ENCODE measurements at regions not wholly inside any gene's neighbourhood (a gene's known extent, or its start where the extent isn't known, plus 50 kb on each side); places are given as distances from the start of the nearest gene placed in this dataset.

DNA sequence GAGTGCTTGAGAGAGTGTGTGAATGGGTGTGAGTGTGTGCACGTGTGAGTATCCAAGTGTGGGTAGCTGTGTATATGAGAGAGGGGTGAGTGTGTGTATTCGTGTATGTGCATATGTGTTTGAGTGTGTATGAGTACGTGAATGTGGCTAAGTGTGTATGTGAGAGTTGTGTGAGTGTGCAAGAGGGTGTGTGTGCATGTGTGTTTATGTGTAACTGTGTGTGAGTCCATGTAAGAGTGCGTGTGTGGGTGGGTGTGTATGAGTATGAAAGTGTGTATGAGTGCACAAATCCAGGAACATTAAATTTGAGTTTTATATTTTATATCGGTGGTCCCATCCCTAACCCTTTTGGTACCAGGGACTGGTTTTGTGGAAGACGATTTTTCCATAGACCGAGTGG is 156.4 kb downstream of the TENT4A start:
- no peaks in the 10 kb centered on the region for H3K79me2 ChIP-seq (ENCODE audit: insufficient read depth, low read length)
- H3K9me3 ChIP-seq (ENCODE audit: low read depth, low read length) = peaks cover 4% of the 10 kb centered on the region
- H4K20me1 ChIP-seq (ENCODE audit: insufficient read depth, low read length) = no peaks in the 10 kb centered on the region
- no peak overlapping the region for H2AFZ ChIP-seq (ENCODE audit: low read length)
- no peaks in the 10 kb centered on the region for H3K27me3 ChIP-seq (ENCODE audit: insufficient read depth, low read length)
- H3K27ac ChIP-seq (ENCODE audit: low read depth, low read length) = no peak overlapping the region
- H3K4me3 ChIP-seq (ENCODE audit: insufficient read depth, low read length) = no peak overlapping the region
- H3K36me3 ChIP-seq (ENCODE audit: insufficient read depth, low read length) = no peaks in the 10 kb centered on the region
- no peaks in the 10 kb centered on the region for H3K4me1 ChIP-seq (ENCODE audit: insufficient read depth, low read length)
- DNase-seq (ENCODE audit: insufficient read length, low spot score, missing footprints) = no peak
- TF ChIP-seq, protein P1, sequence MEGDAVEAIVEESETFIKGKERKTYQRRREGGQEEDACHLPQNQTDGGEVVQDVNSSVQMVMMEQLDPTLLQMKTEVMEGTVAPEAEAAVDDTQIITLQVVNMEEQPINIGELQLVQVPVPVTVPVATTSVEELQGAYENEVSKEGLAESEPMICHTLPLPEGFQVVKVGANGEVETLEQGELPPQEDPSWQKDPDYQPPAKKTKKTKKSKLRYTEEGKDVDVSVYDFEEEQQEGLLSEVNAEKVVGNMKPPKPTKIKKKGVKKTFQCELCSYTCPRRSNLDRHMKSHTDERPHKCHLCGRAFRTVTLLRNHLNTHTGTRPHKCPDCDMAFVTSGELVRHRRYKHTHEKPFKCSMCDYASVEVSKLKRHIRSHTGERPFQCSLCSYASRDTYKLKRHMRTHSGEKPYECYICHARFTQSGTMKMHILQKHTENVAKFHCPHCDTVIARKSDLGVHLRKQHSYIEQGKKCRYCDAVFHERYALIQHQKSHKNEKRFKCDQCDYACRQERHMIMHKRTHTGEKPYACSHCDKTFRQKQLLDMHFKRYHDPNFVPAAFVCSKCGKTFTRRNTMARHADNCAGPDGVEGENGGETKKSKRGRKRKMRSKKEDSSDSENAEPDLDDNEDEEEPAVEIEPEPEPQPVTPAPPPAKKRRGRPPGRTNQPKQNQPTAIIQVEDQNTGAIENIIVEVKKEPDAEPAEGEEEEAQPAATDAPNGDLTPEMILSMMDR (IDR thresholded peaks at IDR 0.05; ENCODE audit: extremely low read depth, low read depth, low read length) = no peak
- H3K4me2 ChIP-seq (ENCODE audit: insufficient read depth, low read length) = no peak overlapping the region

DNA sequence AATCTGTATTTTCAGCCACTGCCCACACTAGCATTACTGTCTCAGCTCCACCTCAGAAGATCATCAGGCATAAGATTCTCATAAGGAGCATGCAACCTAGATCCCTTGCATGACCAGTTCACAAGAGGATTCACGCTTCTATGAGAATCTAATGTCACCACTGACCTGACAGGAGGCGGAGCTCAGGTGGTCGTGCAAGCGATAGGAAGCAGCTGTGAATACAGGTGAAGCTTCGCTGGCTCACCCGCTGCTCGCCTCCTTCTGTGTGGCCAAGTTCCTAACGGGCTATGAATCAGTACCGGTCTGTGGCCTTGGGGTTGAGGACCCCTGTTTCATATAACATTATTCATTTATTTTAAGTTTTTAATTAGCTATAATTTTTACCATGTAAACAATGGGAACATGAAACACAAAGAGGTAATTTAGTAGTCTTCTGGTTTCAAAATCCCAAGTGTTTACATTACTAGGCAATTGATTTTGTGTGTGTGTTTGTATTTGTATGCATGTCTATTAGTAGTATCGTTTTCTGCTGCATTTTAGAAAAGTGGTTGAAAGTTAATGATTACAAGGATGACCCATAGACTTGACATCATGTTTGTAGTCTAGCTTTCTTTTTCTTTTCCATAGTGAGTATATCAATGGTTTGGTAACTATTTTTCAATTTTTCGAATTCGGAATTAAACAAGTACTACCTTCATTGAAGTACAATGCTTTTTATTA is 159.4 kb downstream of the TENT4A start:
- H3K27ac ChIP-seq (ENCODE audit: low read depth, low read length) = no peak overlapping the region
- TF ChIP-seq, protein P1 (IDR thresholded peaks at IDR 0.05; ENCODE audit: extremely low read depth, low read depth, low read length) = no peak
- H3K4me3 ChIP-seq (ENCODE audit: insufficient read depth, low read length) = no peak overlapping the region
- H3K79me2 ChIP-seq (ENCODE audit: insufficient read depth, low read length) = no peaks in the 10 kb centered on the region
- no peak overlapping the region for H3K4me2 ChIP-seq (ENCODE audit: insufficient read depth, low read length)
- no peaks in the 10 kb centered on the region for H3K27me3 ChIP-seq (ENCODE audit: insufficient read depth, low read length)
- DNase-seq (ENCODE audit: insufficient read length, low spot score, missing footprints) = no peak
- H3K4me1 ChIP-seq (ENCODE audit: insufficient read depth, low read length) = no peaks in the 10 kb centered on the region
- no peaks in the 10 kb centered on the region for H3K36me3 ChIP-seq (ENCODE audit: insufficient read depth, low read length)
- H3K9me3 ChIP-seq (ENCODE audit: low read depth, low read length) = peaks cover 2% of the 10 kb centered on the region
- no peak overlapping the region for H2AFZ ChIP-seq (ENCODE audit: low read length)
- no peaks in the 10 kb centered on the region for H4K20me1 ChIP-seq (ENCODE audit: insufficient read depth, low read length)

DNA sequence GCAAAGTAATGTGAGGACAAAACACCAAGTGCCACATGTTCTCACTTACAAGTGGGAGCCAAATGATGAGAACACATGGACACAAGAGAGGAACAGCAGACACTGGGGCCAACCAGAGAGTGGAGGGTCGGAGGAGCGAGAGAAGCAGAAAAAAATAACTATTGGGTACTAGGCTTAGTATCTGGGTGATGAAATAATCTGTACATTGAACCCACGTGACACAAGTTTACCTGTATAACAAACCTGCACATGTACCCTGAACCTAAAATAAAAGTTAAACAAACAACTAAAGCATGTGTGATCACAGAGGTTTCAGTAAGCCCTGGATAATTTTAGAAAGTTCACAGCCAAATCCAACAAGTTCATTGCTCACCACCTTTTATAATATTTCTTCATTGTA is 160.1 kb downstream of the TENT4A start:
- Histone ChIP-seq H3K79me2 (ENCODE audit: insufficient read depth, low read length) (no peaks in the 10 kb centered on the region), H3K27me3 (ENCODE audit: insufficient read depth, low read length) (no peaks in the 10 kb centered on the region), H3K4me1 (ENCODE audit: insufficient read depth, low read length) (no peaks in the 10 kb centered on the region), H3K36me3 (ENCODE audit: insufficient read depth, low read length) (no peaks in the 10 kb centered on the region), H3K9me3 (ENCODE audit: low read depth, low read length) (no peaks in the 10 kb centered on the region), H4K20me1 (ENCODE audit: insufficient read depth, low read length) (no peaks in the 10 kb centered on the region), H3K4me2 (ENCODE audit: insufficient read depth, low read length) (no peak overlapping the region), H2AFZ (ENCODE audit: low read length) (no peak overlapping the region), H3K27ac (ENCODE audit: low read depth, low read length) (no peak overlapping the region), H3K4me3 (ENCODE audit: insufficient read depth, low read length) (no peak overlapping the region)
- TF ChIP-seq, protein P1 (IDR thresholded peaks at IDR 0.05; ENCODE audit: extremely low read depth, low read depth, low read length) = no peak
- DNase-seq (ENCODE audit: insufficient read length, low spot score, missing footprints) = no peak

DNA sequence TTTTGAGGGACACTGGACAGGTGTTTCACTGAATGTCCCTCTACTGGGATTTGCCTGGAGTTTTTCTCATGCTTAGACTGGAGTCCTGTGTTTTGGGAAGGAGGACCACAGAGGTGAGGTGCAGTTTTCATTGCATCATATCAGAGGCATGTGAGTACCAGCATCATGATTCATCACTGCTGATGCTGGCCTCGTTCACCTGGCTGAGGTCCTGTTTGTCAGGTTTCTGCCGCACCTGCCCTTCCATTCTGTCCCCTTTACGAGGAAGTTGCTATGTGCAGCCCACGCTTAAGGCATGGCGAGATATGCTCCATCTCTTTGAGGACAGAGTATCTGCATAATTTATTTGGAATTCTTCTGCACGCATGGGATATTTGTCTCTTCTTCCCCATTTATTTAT is 162.1 kb downstream of the TENT4A start:
- no peaks in the 10 kb centered on the region for H3K36me3 ChIP-seq (ENCODE audit: insufficient read depth, low read length)
- no peaks in the 10 kb centered on the region for H4K20me1 ChIP-seq (ENCODE audit: insufficient read depth, low read length)
- DNase-seq (ENCODE audit: insufficient read length, low spot score, missing footprints) = no peak
- H3K27me3 ChIP-seq (ENCODE audit: insufficient read depth, low read length) = no peaks in the 10 kb centered on the region
- no peak overlapping the region for H3K4me2 ChIP-seq (ENCODE audit: insufficient read depth, low read length)
- H3K79me2 ChIP-seq (ENCODE audit: insufficient read depth, low read length) = no peaks in the 10 kb centered on the region
- no peaks in the 10 kb centered on the region for H3K9me3 ChIP-seq (ENCODE audit: low read depth, low read length)
- TF ChIP-seq, protein P1 (IDR thresholded peaks at IDR 0.05; ENCODE audit: extremely low read depth, low read depth, low read length) = no peak
- no peak overlapping the region for H3K4me3 ChIP-seq (ENCODE audit: insufficient read depth, low read length)
- no peak overlapping the region for H2AFZ ChIP-seq (ENCODE audit: low read length)
- no peaks in the 10 kb centered on the region for H3K4me1 ChIP-seq (ENCODE audit: insufficient read depth, low read length)
- no peak overlapping the region for H3K27ac ChIP-seq (ENCODE audit: low read depth, low read length)
